Bone marrow (tissue), 2 donors: ENCODE measurements at regions not wholly inside any gene's neighbourhood (a gene's known extent, or its start where the extent isn't known, plus 50 kb on each side); places are given as distances from the start of the nearest gene placed in this dataset.

Experiments
- DNase-seq, 2 donors: peaks; one replicate each; lab custom pipeline; 2025; lab: John Stamatoyannopoulos, UW

- DNase-seq, result no peak
These were observed 94.4 kb upstream of the PRDM1 start for GRCh38 chr6:105991561-105992314.

GRCh38 chr6:105990151-105990550 is 96.0 kb upstream of the PRDM1 start:
- no peak for DNase-seq

- DNase-seq, result no peak
These were observed 97.1 kb upstream of the PRDM1 start for GRCh38 chr6:105988812-105989577.

GRCh38 chr6:105988321-105988720 is 97.8 kb upstream of the PRDM1 start:
- no peak for DNase-seq

- no peak for DNase-seq
These were observed 98.6 kb upstream of the PRDM1 start for GRCh38 chr6:105987516-105987915.

GRCh38 chr6:105986998-105987397 is 99.1 kb upstream of the PRDM1 start:
- no peak for DNase-seq

- DNase-seq, result no peak
These were observed 100.1 kb upstream of the PRDM1 start for GRCh38 chr6:105985816-105986632.

- no peak for DNase-seq
These were observed 100.9 kb upstream of the PRDM1 start for GRCh38 chr6:105985098-105985815.

- DNase-seq, result no peak
These were observed 102.4 kb upstream of the PRDM1 start for GRCh38 chr6:105983763-105984162.

GRCh38 chr6:105982761-105983540 is 103.2 kb upstream of the PRDM1 start:
- no peak for DNase-seq

GRCh38 chr6:105981888-105982358 is 104.2 kb upstream of the PRDM1 start:
- no peak for DNase-seq

GRCh38 chr6:105981002-105981887 is 104.9 kb upstream of the PRDM1 start:
- no peak for DNase-seq

- DNase-seq, result no peak
These were observed 107.2 kb upstream of the PRDM1 start for GRCh38 chr6:105978974-105979373.

- no peak for DNase-seq
These were observed 108.1 kb upstream of the PRDM1 start for GRCh38 chr6:105977934-105978504.

- DNase-seq, result no peak
These were observed 111.2 kb upstream of the PRDM1 start for GRCh38 chr6:105974986-105975385.

GRCh38 chr6:105972440-105972839 is 113.7 kb upstream of the PRDM1 start:
- DNase-seq, result no peak

GRCh38 chr6:105968603-105969333 is 117.4 kb upstream of the PRDM1 start:
- DNase-seq, result no peak

- DNase-seq, result no peak
These were observed 118.1 kb upstream of the PRDM1 start for GRCh38 chr6:105967917-105968602.
